Right lobe of liver (tissue), 4 donors: ENCODE measurements at regions not wholly inside any gene's neighbourhood (a gene's known extent, or its start where the extent isn't known, plus 50 kb on each side); places are given as distances from the start of the nearest gene placed in this dataset.

ENCODE experiments used
- CTCF ChIP-seq, 4 donors: fragments of 200-600 bp in 3 of 4; fragments of 450-650 bp in 1 of 4; IDR thresholded peaks; one replicate each; pipeline versions ENCODE4 v1.5.1 to v1.8.0; 2016 to 2022; ENCODE audit warnings: antibody characterized with exemption in 4 of 4, mild to moderate bottlenecking in 2 of 4
- POLR2A ChIP-seq: fragments of 450-650 bp; IDR thresholded peaks from one replicate; pipeline ENCODE4 v1.6.1; 2017; ENCODE audit warnings: antibody characterized with exemption, mild to moderate bottlenecking
- donor health status: DM: no; HTN: no; CAD: no.
- donor health status: DM: no; HTN: no; CAD: no.
- donor health status: DM: no; HTN: yes; CAD: no.

GRCh38 chr13:33935969-33936368 lies 118.0 kb downstream of the RFC3 start:
- TF ChIP-seq CTCF (IDR thresholded peaks at IDR 0.05): no peak
- TF ChIP-seq POLR2A: no peak
